ENCODE measurements at regions not wholly inside any gene's neighbourhood (a gene's known extent, or its start where the extent isn't known, plus 50 kb on each side); places are given as distances from the start of the nearest gene placed in this dataset.

DNA sequence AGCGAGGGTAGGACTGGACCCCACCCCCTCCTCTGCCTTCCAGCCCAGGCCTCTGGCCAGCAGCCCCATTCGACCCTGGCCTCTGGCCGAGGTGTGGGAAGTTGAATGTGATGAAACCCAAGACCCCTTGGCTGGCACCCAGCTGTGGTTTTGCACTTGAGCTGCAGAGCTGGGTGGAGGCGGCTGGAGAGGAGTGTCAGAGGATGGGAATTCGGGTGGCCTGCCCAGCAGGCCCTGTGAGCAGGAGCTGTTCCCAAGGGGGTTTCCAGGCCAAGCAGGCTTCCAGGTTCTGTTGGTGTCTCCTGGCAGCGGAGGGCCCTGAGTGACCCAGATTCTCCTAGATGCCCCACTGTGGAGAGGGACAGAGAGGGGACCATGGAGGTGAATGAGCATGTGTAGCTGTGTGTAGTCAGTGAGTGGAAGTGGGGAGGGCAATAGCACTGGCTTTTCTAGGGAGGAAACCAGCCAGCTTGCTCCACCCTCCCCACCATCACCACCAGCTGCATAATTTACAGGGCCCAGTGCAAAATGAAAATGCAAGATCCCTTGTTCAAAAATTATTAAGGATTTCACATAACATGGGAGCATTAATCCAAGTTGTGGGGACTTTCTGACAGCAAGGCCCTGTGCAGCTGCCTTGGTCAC lies 172.2 kb upstream of the HAAO start:
- H3K27ac ChIP-seq (ENCODE audit: low read length), result no peak overlapping the region
- no peaks in the 10 kb centered on the region for H3K36me3 ChIP-seq (ENCODE audit: control insufficient read depth in 2 of 2, insufficient read depth in 2 of 2, low read length in 2 of 2)
- H3K9me3 ChIP-seq (ENCODE audit: control insufficient read depth in 2 of 2, low read length in 2 of 2), result no peaks in the 10 kb centered on the region
- H3K9ac ChIP-seq (ENCODE audit: low read length in 2 of 2), result no peak overlapping the region
- H3K4me1 ChIP-seq (ENCODE audit: control insufficient read depth, insufficient read depth, low read length), result peaks cover 53% of the 10 kb centered on the region
- H3K27me3 ChIP-seq (ENCODE audit: control insufficient read depth in 1 of 2, insufficient read depth in 2 of 2, low read length in 2 of 2), result no peaks in the 10 kb centered on the region
- peak overlapping the region in 1 of 2 donors; percentile 3 for H3K4me3 ChIP-seq (ENCODE audit: low read length in 2 of 2)

- Histone ChIP-seq H3K9ac (ENCODE audit: low read length in 2 of 2) (no peak overlapping the region), H3K27me3 (ENCODE audit: control insufficient read depth in 1 of 2, insufficient read depth in 2 of 2, low read length in 2 of 2) (no peaks in the 10 kb centered on the region), H3K4me3 (ENCODE audit: low read length in 2 of 2) (no peak overlapping the region), H3K9me3 (ENCODE audit: control insufficient read depth in 2 of 2, low read length in 2 of 2) (no peaks in the 10 kb centered on the region), H3K4me1 (ENCODE audit: control insufficient read depth, insufficient read depth, low read length) (peaks cover 59% of the 10 kb centered on the region), H3K36me3 (ENCODE audit: control insufficient read depth in 2 of 2, insufficient read depth in 2 of 2, low read length in 2 of 2) (no peaks in the 10 kb centered on the region), H3K27ac (ENCODE audit: low read length) (no peak overlapping the region)
These were observed 171.2 kb upstream of the HAAO start for GRCh38 chr2:42963452-42964068.

GRCh38 chr2:42962508-42962953 lies 170.1 kb upstream of the HAAO start:
- peak overlapping the region; percentile 62 for H3K27ac ChIP-seq (ENCODE audit: low read length)
- no peaks in the 10 kb centered on the region for H3K36me3 ChIP-seq (ENCODE audit: control insufficient read depth in 2 of 2, insufficient read depth in 2 of 2, low read length in 2 of 2)
- H3K4me1 ChIP-seq (ENCODE audit: control insufficient read depth, insufficient read depth, low read length), result peaks cover 58% of the 10 kb centered on the region
- H3K27me3 ChIP-seq (ENCODE audit: control insufficient read depth in 1 of 2, insufficient read depth in 2 of 2, low read length in 2 of 2), result no peaks in the 10 kb centered on the region
- no peaks in the 10 kb centered on the region for H3K9me3 ChIP-seq (ENCODE audit: control insufficient read depth in 2 of 2, low read length in 2 of 2)
- peak overlapping the region in 1 of 2 donors; percentile 51 for H3K9ac ChIP-seq (ENCODE audit: low read length in 2 of 2)
- H3K4me3 ChIP-seq (ENCODE audit: low read length in 2 of 2), result no peak overlapping the region

- Histone ChIP-seq H3K9ac (ENCODE audit: low read length in 2 of 2) (no peak overlapping the region), H3K4me3 (ENCODE audit: low read length in 2 of 2) (no peak overlapping the region), H3K27me3 (ENCODE audit: control insufficient read depth in 1 of 2, insufficient read depth in 2 of 2, low read length in 2 of 2) (no peaks in the 10 kb centered on the region), H3K27ac (ENCODE audit: low read length) (peak overlapping the region; percentile 62), H3K9me3 (ENCODE audit: control insufficient read depth in 2 of 2, low read length in 2 of 2) (no peaks in the 10 kb centered on the region), H3K4me1 (ENCODE audit: control insufficient read depth, insufficient read depth, low read length) (peaks cover 61% of the 10 kb centered on the region), H3K36me3 (ENCODE audit: control insufficient read depth in 2 of 2, insufficient read depth in 2 of 2, low read length in 2 of 2) (no peaks in the 10 kb centered on the region)
These were observed 169.6 kb upstream of the HAAO start for GRCh38 chr2:42961961-42962360.

GRCh38 chr2:42961385-42961811 lies 169.0 kb upstream of the HAAO start:
- Histone ChIP-seq H3K27ac (ENCODE audit: low read length) (peak overlapping the region; percentile 62), H3K27me3 (ENCODE audit: control insufficient read depth in 1 of 2, insufficient read depth in 2 of 2, low read length in 2 of 2) (no peaks in the 10 kb centered on the region), H3K4me1 (ENCODE audit: control insufficient read depth, insufficient read depth, low read length) (peaks cover 61% of the 10 kb centered on the region), H3K9me3 (ENCODE audit: control insufficient read depth in 2 of 2, low read length in 2 of 2) (no peaks in the 10 kb centered on the region), H3K9ac (ENCODE audit: low read length in 2 of 2) (no peak overlapping the region), H3K36me3 (ENCODE audit: control insufficient read depth in 2 of 2, insufficient read depth in 2 of 2, low read length in 2 of 2) (no peaks in the 10 kb centered on the region), H3K4me3 (ENCODE audit: low read length in 2 of 2) (no peak overlapping the region)

GRCh38 chr2:42960842-42961180 lies 168.4 kb upstream of the HAAO start:
- Histone ChIP-seq H3K36me3 (ENCODE audit: control insufficient read depth in 2 of 2, insufficient read depth in 2 of 2, low read length in 2 of 2) (no peaks in the 10 kb centered on the region), H3K9ac (ENCODE audit: low read length in 2 of 2) (peak overlapping the region in 1 of 2 donors; percentile 36), H3K9me3 (ENCODE audit: control insufficient read depth in 2 of 2, low read length in 2 of 2) (no peaks in the 10 kb centered on the region), H3K27ac (ENCODE audit: low read length) (peak overlapping the region; percentile 62), H3K4me3 (ENCODE audit: low read length in 2 of 2) (no peak overlapping the region), H3K4me1 (ENCODE audit: control insufficient read depth, insufficient read depth, low read length) (peaks cover 61% of the 10 kb centered on the region), H3K27me3 (ENCODE audit: control insufficient read depth in 1 of 2, insufficient read depth in 2 of 2, low read length in 2 of 2) (no peaks in the 10 kb centered on the region)

GRCh38 chr2:42960002-42960841 lies 167.8 kb upstream of the HAAO start:
- peak overlapping the region; percentile 62 for H3K27ac ChIP-seq (ENCODE audit: low read length)
- H3K4me1 ChIP-seq (ENCODE audit: control insufficient read depth, insufficient read depth, low read length), result peaks cover 57% of the 10 kb centered on the region
- H3K9ac ChIP-seq (ENCODE audit: low read length in 2 of 2), result peak overlapping the region in 1 of 2 donors; percentile 36
- H3K4me3 ChIP-seq (ENCODE audit: low read length in 2 of 2), result peak overlapping the region in 1 of 2 donors; percentile 22
- H3K36me3 ChIP-seq (ENCODE audit: control insufficient read depth in 2 of 2, insufficient read depth in 2 of 2, low read length in 2 of 2), result no peaks in the 10 kb centered on the region
- H3K9me3 ChIP-seq (ENCODE audit: control insufficient read depth in 2 of 2, low read length in 2 of 2), result no peaks in the 10 kb centered on the region
- no peaks in the 10 kb centered on the region for H3K27me3 ChIP-seq (ENCODE audit: control insufficient read depth in 1 of 2, insufficient read depth in 2 of 2, low read length in 2 of 2)

- Histone ChIP-seq H3K27ac (ENCODE audit: low read length) (peak overlapping the region; percentile 46), H3K9me3 (ENCODE audit: control insufficient read depth in 2 of 2, low read length in 2 of 2) (no peaks in the 10 kb centered on the region), H3K27me3 (ENCODE audit: control insufficient read depth in 1 of 2, insufficient read depth in 2 of 2, low read length in 2 of 2) (no peaks in the 10 kb centered on the region), H3K4me3 (ENCODE audit: low read length in 2 of 2) (no peak overlapping the region), H3K36me3 (ENCODE audit: control insufficient read depth in 2 of 2, insufficient read depth in 2 of 2, low read length in 2 of 2) (no peaks in the 10 kb centered on the region), H3K9ac (ENCODE audit: low read length in 2 of 2) (no peak overlapping the region), H3K4me1 (ENCODE audit: control insufficient read depth, insufficient read depth, low read length) (peaks cover 53% of the 10 kb centered on the region)
These were observed 167.0 kb upstream of the HAAO start for GRCh38 chr2:42959234-42960001.

DNA sequence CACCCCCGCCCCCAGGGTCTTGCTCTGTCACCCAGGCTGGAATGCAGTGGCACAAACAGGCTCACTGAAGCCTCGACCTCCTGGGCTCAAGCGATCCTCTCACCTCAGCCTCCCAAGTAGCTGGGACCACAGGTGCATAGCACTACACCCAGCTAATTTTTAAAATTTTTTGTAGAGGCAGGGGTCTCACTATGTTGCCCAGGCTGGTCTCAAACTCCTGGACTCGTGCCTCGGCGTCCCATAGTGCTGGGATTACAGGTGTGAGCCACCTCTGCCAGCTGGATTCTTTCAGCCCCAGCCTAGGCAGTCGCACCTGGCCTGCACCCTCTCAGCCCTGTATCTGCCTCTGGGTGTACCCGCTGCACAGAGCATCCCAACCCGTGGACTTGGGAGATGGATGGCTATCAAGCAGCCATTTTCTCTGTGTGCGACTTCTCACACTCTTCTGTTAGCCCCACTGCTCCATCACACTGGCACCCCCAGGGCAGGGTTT lies 166.4 kb upstream of the HAAO start:
- no peak overlapping the region for H3K9ac ChIP-seq (ENCODE audit: low read length in 2 of 2)
- peak overlapping the region; percentile 46 for H3K27ac ChIP-seq (ENCODE audit: low read length)
- no peaks in the 10 kb centered on the region for H3K36me3 ChIP-seq (ENCODE audit: control insufficient read depth in 2 of 2, insufficient read depth in 2 of 2, low read length in 2 of 2)
- H3K4me3 ChIP-seq (ENCODE audit: low read length in 2 of 2), result no peak overlapping the region
- H3K27me3 ChIP-seq (ENCODE audit: control insufficient read depth in 1 of 2, insufficient read depth in 2 of 2, low read length in 2 of 2), result no peaks in the 10 kb centered on the region
- no peaks in the 10 kb centered on the region for H3K9me3 ChIP-seq (ENCODE audit: control insufficient read depth in 2 of 2, low read length in 2 of 2)
- peaks cover 54% of the 10 kb centered on the region for H3K4me1 ChIP-seq (ENCODE audit: control insufficient read depth, insufficient read depth, low read length)

- Histone ChIP-seq H3K36me3 (ENCODE audit: control insufficient read depth in 2 of 2, insufficient read depth in 2 of 2, low read length in 2 of 2) (no peaks in the 10 kb centered on the region), H3K27me3 (ENCODE audit: control insufficient read depth in 1 of 2, insufficient read depth in 2 of 2, low read length in 2 of 2) (no peaks in the 10 kb centered on the region), H3K4me3 (ENCODE audit: low read length in 2 of 2) (no peak overlapping the region), H3K9ac (ENCODE audit: low read length in 2 of 2) (no peak overlapping the region), H3K9me3 (ENCODE audit: control insufficient read depth in 2 of 2, low read length in 2 of 2) (no peaks in the 10 kb centered on the region), H3K27ac (ENCODE audit: low read length) (no peak overlapping the region), H3K4me1 (ENCODE audit: control insufficient read depth, insufficient read depth, low read length) (peaks cover 51% of the 10 kb centered on the region)
These were observed 165.5 kb upstream of the HAAO start for GRCh38 chr2:42957861-42958301.
